ENCODE measurements at regions not wholly inside any gene's neighbourhood (a gene's known extent, or its start where the extent isn't known, plus 50 kb on each side); places are given as distances from the start of the nearest gene placed in this dataset.

GRCh38 chr9:13904746-13905145 is 409.2 kb downstream of the NFIB start:
- DNase-seq (no peak), FAIRE-seq (no peak)
- no peaks in the 10 kb centered on the region for H3K4me1 ChIP-seq (ENCODE audit: control insufficient read depth in 2 of 3, insufficient read depth in 2 of 3, low read depth in 1 of 3, low read length in 3 of 3)
- no peak overlapping the region for H3K9ac ChIP-seq (ENCODE audit: low read length in 3 of 3)
- no peak overlapping the region for H3K4me3 ChIP-seq (ENCODE audit: low read length in 3 of 3)
- no peaks in the 10 kb centered on the region for H3K9me3 ChIP-seq (ENCODE audit: control insufficient read depth in 2 of 3, insufficient read depth in 1 of 3, low read length in 3 of 3)
- no peaks in the 10 kb centered on the region for H3K36me3 ChIP-seq (ENCODE audit: control insufficient read depth in 2 of 3, insufficient read depth in 3 of 3, low read length in 3 of 3)
- H3K27ac ChIP-seq (ENCODE audit: low read depth in 2 of 2, low read length in 2 of 2), result no peak overlapping the region
- no peak for TF ChIP-seq CTCF (IDR thresholded peaks at IDR 0.05; ENCODE audit: borderline replicate concordance, extremely low read depth, insufficient read depth)
- no peaks in the 10 kb centered on the region for H3K27me3 ChIP-seq (ENCODE audit: control insufficient read depth, insufficient read depth, low read length)
- intact Hi-C loops (cut with DNase I), result no loop called here

GRCh38 chr9:13904311-13904710 is 409.6 kb downstream of the NFIB start:
- no peak for DNase-seq
- intact Hi-C loops (cut with DNase I), result no loop called here

GRCh38 chr9:13902286-13903066 is 411.5 kb downstream of the NFIB start:
- TF ChIP-seq CTCF (IDR thresholded peaks at IDR 0.05; ENCODE audit: borderline replicate concordance, extremely low read depth, insufficient read depth), result no peak
- intact Hi-C loops (cut with DNase I), result no loop called here
- H3K4me1 ChIP-seq (ENCODE audit: control insufficient read depth in 2 of 3, insufficient read depth in 2 of 3, low read depth in 1 of 3, low read length in 3 of 3), result peaks cover 0 to 5% (median 0%) of the 10 kb centered on the region in 3 donors
- no peaks in the 10 kb centered on the region for H3K9me3 ChIP-seq (ENCODE audit: control insufficient read depth in 2 of 3, insufficient read depth in 1 of 3, low read length in 3 of 3)
- H3K27ac ChIP-seq (ENCODE audit: low read depth in 2 of 2, low read length in 2 of 2), result no peak overlapping the region
- DNase-seq (no peak), FAIRE-seq (no peak)
- no peak overlapping the region for H3K9ac ChIP-seq (ENCODE audit: low read length in 3 of 3)
- H3K27me3 ChIP-seq (ENCODE audit: control insufficient read depth, insufficient read depth, low read length), result no peaks in the 10 kb centered on the region
- no peak overlapping the region for H3K4me3 ChIP-seq (ENCODE audit: low read length in 3 of 3)
- H3K36me3 ChIP-seq (ENCODE audit: control insufficient read depth in 2 of 3, insufficient read depth in 3 of 3, low read length in 3 of 3), result no peaks in the 10 kb centered on the region

More at GRCh38 chr9:13904311-13904710, 409.6 kb downstream of the NFIB start:
- H3K27me3 ChIP-seq (ENCODE audit: control insufficient read depth, insufficient read depth, low read length), result no peaks in the 10 kb centered on the region
- no peak overlapping the region for H3K27ac ChIP-seq (ENCODE audit: low read depth in 2 of 2, low read length in 2 of 2)
- H3K9me3 ChIP-seq (ENCODE audit: control insufficient read depth in 2 of 3, insufficient read depth in 1 of 3, low read length in 3 of 3), result no peaks in the 10 kb centered on the region
- no peak for TF ChIP-seq CTCF (IDR thresholded peaks at IDR 0.05; ENCODE audit: borderline replicate concordance, extremely low read depth, insufficient read depth)
- FAIRE-seq, result no peak
- H3K9ac ChIP-seq (ENCODE audit: low read length in 3 of 3), result no peak overlapping the region
- H3K4me3 ChIP-seq (ENCODE audit: low read length in 3 of 3), result no peak overlapping the region
- H3K36me3 ChIP-seq (ENCODE audit: control insufficient read depth in 2 of 3, insufficient read depth in 3 of 3, low read length in 3 of 3), result no peaks in the 10 kb centered on the region
- no peaks in the 10 kb centered on the region for H3K4me1 ChIP-seq (ENCODE audit: control insufficient read depth in 2 of 3, insufficient read depth in 2 of 3, low read depth in 1 of 3, low read length in 3 of 3)

Data from kidney (tissue), 13 donors.